ENCODE measurements at regions not wholly inside any gene's neighbourhood (a gene's known extent, or its start where the extent isn't known, plus 50 kb on each side); places are given as distances from the start of the nearest gene placed in this dataset.
A peak's percentile ranks its signal among the peaks of the same experiment; 100 is the strongest.

GRCh38 chr20:4457566-4458543, 208.8 kb upstream of the ADRA1D start:
- peaks cover 0 to 5% (median 0%) of the 10 kb centered on the region in 12 donors for H3K4me1 ChIP-seq
- WGBS, 4 donors = 84 to 95% (median 90%) methylated on average over 2 of the region's 2 CpGs
- H3K36me3 ChIP-seq = no peaks in the 10 kb centered on the region
- TF ChIP-seq POLR2A (IDR thresholded peaks at IDR 0.05) (no peak), CTCF (IDR thresholded peaks at IDR 0.05) (no peak)
- no peak overlapping the region for H3K4me3 ChIP-seq
- no peak overlapping the region for H3K27ac ChIP-seq
- intact Hi-C loops (cut with DNase I) = no loop called here
- DNase-seq (peak in 1 of 5 donors; percentile 58), ATAC-seq (no peak)
- peaks cover 0 to 7% (median 0%) of the 10 kb centered on the region in 12 donors for H3K9me3 ChIP-seq
- H3K27me3 ChIP-seq = no peaks in the 10 kb centered on the region

GRCh38 chr20:4455996-4456395, 206.9 kb upstream of the ADRA1D start:
- 80 to 93% (median 90%) methylated on average over 4 of the region's 4 CpGs for whole genome bisulfite sequencing, 4 donors
- DNase-seq = no peak
- intact Hi-C loops (cut with DNase I) = no loop called here
- no peak overlapping the region for H3K4me3 ChIP-seq
- no peak for ATAC-seq
- TF ChIP-seq POLR2A (IDR thresholded peaks at IDR 0.05) (no peak), CTCF (IDR thresholded peaks at IDR 0.05) (no peak)
- H3K9me3 ChIP-seq = peaks cover 0 to 7% (median 0%) of the 10 kb centered on the region in 12 donors
- H3K27ac ChIP-seq = no peak overlapping the region
- peaks cover 0 to 5% (median 0%) of the 10 kb centered on the region in 12 donors for H3K4me1 ChIP-seq
- H3K27me3 ChIP-seq = no peaks in the 10 kb centered on the region
- no peaks in the 10 kb centered on the region for H3K36me3 ChIP-seq

GRCh38 chr20:4455301-4455701, 206.2 kb upstream of the ADRA1D start:
- 89 to 97% (median 95%) methylated on average over 1 of the region's 1 CpG for WGBS, 4 donors
- Histone ChIP-seq H3K27ac (no peak overlapping the region), H3K36me3 (no peaks in the 10 kb centered on the region), H3K4me1 (peaks cover 0 to 5% (median 0%) of the 10 kb centered on the region in 12 donors), H3K27me3 (no peaks in the 10 kb centered on the region), H3K4me3 (no peak overlapping the region), H3K9me3 (peaks cover 0 to 7% (median 0%) of the 10 kb centered on the region in 12 donors)
- DNase-seq = no peak
- TF ChIP-seq POLR2A (IDR thresholded peaks at IDR 0.05) (no peak), CTCF (IDR thresholded peaks at IDR 0.05) (no peak)
- no peak for ATAC-seq
- intact Hi-C loops (cut with DNase I) = no loop called here

- Histone ChIP-seq H3K4me3 (no peak overlapping the region), H3K36me3 (no peaks in the 10 kb centered on the region), H3K27me3 (no peaks in the 10 kb centered on the region), H3K9me3 (peaks cover 0 to 5% (median 0%) of the 10 kb centered on the region in 12 donors), H3K4me1 (peaks cover 0 to 5% (median 0%) of the 10 kb centered on the region in 12 donors), H3K27ac (no peak overlapping the region)
- intact Hi-C loops (cut with DNase I) = no loop called here
- no peak for TF ChIP-seq CTCF (IDR thresholded peaks at IDR 0.05)
- TF ChIP-seq POLR2A (IDR thresholded peaks at IDR 0.05) = no peak
- ATAC-seq (no peak), DNase-seq (no peak)
- 74 to 79% (median 77%) methylated on average over 4 of the region's 4 CpGs for WGBS, 4 donors
These were observed 205.0 kb upstream of the ADRA1D start for GRCh38 chr20:4454111-4454510.
